NCI-H1417 (cell line): ENCODE measurements at regions not wholly inside any gene's neighbourhood (a gene's known extent, or its start where the extent isn't known, plus 50 kb on each side); places are given as distances from the start of the nearest gene placed in this dataset.

ENCODE experiments used
- DNase-seq, 3 experiments: peaks; one replicate each; lab custom pipeline; 2025; lab: John Stamatoyannopoulos, UW

GRCh38 chr4:17170131-17170530 is 271.7 kb upstream of the LDB2 start:
- no peak for DNase-seq

GRCh38 chr4:17169699-17170098 is 271.3 kb upstream of the LDB2 start:
- DNase-seq = no peak

GRCh38 chr4:17168571-17168970 is 270.1 kb upstream of the LDB2 start:
- DNase-seq = no peak

GRCh38 chr4:17166954-17167353 is 268.5 kb upstream of the LDB2 start:
- DNase-seq = no peak

- no peak for DNase-seq
Measured at GRCh38 chr4:17165286-17165685, 266.8 kb upstream of the LDB2 start.

- DNase-seq = no peak
Measured at GRCh38 chr4:17164666-17165065, 266.2 kb upstream of the LDB2 start.

- no peak for DNase-seq
Measured at GRCh38 chr4:17163156-17163771, 264.8 kb upstream of the LDB2 start.

- DNase-seq = no peak
Measured at GRCh38 chr4:17157304-17157703, 258.9 kb upstream of the LDB2 start.

- DNase-seq = no peak
Measured at GRCh38 chr4:17155486-17155885, 257.0 kb upstream of the LDB2 start.

- no peak for DNase-seq
Measured at GRCh38 chr4:17153572-17153971, 255.1 kb upstream of the LDB2 start.

GRCh38 chr4:17152941-17153540 is 254.6 kb upstream of the LDB2 start:
- no peak for DNase-seq

GRCh38 chr4:17142232-17142711 is 243.8 kb upstream of the LDB2 start:
- DNase-seq = no peak

GRCh38 chr4:17138847-17139246 is 240.4 kb upstream of the LDB2 start:
- DNase-seq = no peak

GRCh38 chr4:17134565-17134964 is 236.1 kb upstream of the LDB2 start:
- no peak for DNase-seq

- no peak for DNase-seq
Measured at GRCh38 chr4:17134100-17134499, 235.7 kb upstream of the LDB2 start.

- DNase-seq = no peak
Measured at GRCh38 chr4:17132226-17132625, 233.8 kb upstream of the LDB2 start.

- no peak for DNase-seq
Measured at GRCh38 chr4:17128268-17128667, 229.8 kb upstream of the LDB2 start.

- no peak for DNase-seq
Measured at GRCh38 chr4:17126321-17126966, 228.0 kb upstream of the LDB2 start.

- DNase-seq = no peak
Measured at GRCh38 chr4:17124767-17125166, 226.3 kb upstream of the LDB2 start.

GRCh38 chr4:17120761-17121160 is 222.3 kb upstream of the LDB2 start:
- no peak for DNase-seq

GRCh38 chr4:17117746-17118145 is 219.3 kb upstream of the LDB2 start:
- no peak for DNase-seq

- DNase-seq = no peak
Measured at GRCh38 chr4:17115583-17115982, 217.1 kb upstream of the LDB2 start.

GRCh38 chr4:17112292-17112659 is 213.8 kb upstream of the LDB2 start:
- DNase-seq = no peak

GRCh38 chr4:17109126-17109525 is 210.7 kb upstream of the LDB2 start:
- no peak for DNase-seq
